Amniotic epithelial cell (primary cell): ENCODE measurements at regions not wholly inside any gene's neighbourhood (a gene's known extent, or its start where the extent isn't known, plus 50 kb on each side); places are given as distances from the start of the nearest gene placed in this dataset.

Experiments
- DNase-seq: peaks from one replicate; pipeline ENCODE4 v3.0.0-alpha.2; 2010; ENCODE audit warnings: low read depth

DNA sequence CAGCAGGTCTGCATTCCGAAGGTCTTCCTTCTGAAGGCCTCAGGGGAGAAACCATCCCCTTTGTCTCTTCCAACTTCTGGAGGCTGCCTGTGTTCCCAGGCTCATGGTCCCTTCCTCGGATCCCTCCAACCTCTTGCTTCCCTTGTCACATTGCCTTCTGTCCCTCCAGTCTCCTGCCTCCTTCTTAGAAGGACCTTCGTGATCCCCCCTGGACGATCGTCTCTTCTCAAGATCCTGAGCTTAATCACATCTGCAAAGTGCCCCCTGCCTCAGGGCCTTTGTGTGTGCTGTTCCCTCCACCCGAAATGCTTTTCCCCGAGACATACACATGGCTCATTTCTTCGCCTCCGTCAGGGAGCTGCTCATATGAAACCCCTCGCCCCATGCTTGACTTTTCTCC is 505.8 kb downstream of the SHQ1 start:
- no peak for DNase-seq

DNA sequence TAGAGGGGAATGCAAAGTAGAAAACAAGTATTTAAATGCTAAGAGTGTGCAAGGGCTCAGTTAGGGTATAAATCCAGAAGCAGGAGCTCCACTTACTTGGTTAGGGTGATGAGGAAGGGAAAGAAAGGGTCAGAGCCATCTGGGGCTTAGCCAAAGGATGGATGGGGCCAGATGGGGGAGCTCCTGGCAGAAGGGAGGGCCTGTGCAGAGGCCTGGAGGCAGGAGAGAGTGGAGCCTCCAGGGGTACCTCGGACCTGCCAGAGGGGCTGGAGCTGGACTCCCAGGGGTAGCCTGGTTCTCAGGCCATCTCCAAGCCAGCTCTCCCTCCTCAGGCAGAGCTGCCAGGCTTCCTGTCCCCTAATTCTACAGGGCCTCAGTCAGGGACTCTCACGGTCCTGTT is 506.3 kb downstream of the SHQ1 start:
- DNase-seq: no peak

GRCh38 chr3:72341380-72341770 is 506.9 kb downstream of the SHQ1 start:
- DNase-seq: no peak

GRCh38 chr3:72340476-72341379 is 507.5 kb downstream of the SHQ1 start:
- DNase-seq: peak; percentile 25

DNA sequence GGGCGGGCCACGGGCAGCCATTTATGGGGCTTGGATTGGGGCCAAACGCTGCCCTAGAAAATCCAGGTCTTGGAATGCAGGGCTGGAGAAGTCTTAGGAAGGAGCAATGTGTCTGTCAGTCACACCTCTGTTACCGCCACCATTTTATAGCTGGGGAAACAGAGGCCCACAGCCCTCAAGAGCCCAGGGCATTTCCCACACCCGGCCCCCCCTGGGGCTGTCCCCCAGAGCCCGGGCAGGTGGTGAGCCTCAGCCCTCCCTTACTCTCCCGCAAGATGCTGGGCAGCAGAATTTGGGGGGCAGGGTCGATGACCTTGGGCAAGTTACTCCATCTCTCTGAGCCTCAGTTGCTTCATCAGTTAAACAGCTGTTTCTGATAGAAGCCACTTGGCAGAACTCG is 508.2 kb downstream of the SHQ1 start:
- no peak for DNase-seq

DNA sequence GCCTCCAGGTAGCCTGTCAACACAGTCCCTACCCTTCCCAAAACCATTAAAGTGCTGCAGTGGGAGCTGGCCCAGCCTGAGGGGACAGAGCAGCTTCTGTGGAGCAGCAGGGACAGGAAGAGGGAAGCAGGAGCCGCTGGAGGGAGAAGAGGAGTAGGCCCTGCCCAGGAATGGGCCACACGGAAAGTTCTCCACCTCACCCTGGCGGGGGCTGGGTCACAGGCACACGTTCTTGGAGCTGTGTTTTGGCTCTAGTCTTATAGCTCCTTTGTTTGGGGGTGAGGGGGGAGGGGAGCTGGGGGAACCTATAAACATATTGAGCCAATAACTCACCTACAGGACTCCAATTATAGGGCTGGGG is 508.6 kb downstream of the SHQ1 start:
- no peak for DNase-seq

DNA sequence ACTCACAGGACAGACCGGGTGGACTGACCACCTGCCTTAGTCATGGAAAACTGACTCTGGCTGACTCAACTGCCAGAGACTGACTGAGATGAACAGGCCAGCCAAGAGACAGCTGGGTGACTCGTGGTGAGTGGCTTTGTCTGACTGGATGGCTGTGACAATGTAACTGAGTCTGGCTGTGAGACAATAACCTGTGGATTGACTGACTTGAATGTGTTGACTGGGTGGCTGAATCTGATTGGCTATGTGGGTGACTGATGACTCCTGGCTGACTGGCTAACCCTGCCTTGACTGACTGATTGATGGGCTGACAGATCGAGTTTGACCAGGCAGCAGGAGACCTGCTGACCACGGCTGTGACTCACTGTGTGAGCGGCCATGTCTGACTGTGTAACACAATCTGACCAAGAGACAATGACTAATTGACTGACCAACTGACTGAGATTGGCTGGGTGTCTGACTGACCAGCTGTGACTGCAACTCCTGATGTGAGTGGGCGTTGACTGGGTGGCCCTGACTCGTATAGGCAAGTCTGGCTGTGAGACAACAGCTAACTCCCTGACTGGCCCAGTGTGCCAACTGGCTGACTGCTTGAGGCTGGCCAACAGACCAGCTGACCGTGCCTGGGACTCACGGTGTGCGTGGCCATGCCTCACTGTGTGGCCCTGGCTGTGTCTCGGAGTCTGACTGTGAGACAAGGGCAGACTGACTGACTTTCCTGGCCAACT is 509.1 kb downstream of the SHQ1 start:
- DNase-seq: peak; percentile 97

GRCh38 chr3:72338082-72338941 is 509.9 kb downstream of the SHQ1 start:
- DNase-seq: peak; percentile 32

GRCh38 chr3:72337480-72337855 is 510.8 kb downstream of the SHQ1 start:
- no peak for DNase-seq

GRCh38 chr3:72336821-72337479 is 511.3 kb downstream of the SHQ1 start:
- DNase-seq: peak; percentile 80

- no peak for DNase-seq
Observed at GRCh38 chr3:72336114-72336651, 512.1 kb downstream of the SHQ1 start.

- DNase-seq: peak; percentile 43
Observed at GRCh38 chr3:72335458-72336095, 512.7 kb downstream of the SHQ1 start.

GRCh38 chr3:72334681-72335457 is 513.4 kb downstream of the SHQ1 start:
- DNase-seq: no peak

- peak; percentile 44 for DNase-seq
Observed at GRCh38 chr3:72332689-72333088, 515.6 kb downstream of the SHQ1 start.

DNA sequence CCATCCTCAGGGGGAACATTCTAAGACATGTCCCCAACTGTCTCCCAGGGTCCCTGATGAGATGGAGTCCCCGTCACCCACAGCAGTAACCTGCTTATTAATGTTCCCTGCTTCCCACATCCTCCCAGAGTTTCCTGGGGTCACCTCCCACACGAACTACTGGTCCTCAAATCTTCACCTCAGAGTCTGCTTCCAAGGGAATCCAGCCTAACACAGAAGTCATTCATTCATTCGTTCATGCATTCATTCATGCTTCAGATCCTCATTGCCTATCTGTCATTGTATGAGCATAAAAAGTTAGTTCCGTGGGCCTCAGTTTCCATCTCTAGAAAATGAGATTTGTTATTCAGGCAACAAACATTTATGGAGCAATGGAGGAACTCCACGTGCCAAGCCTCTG is 516.2 kb downstream of the SHQ1 start:
- no peak for DNase-seq

DNA sequence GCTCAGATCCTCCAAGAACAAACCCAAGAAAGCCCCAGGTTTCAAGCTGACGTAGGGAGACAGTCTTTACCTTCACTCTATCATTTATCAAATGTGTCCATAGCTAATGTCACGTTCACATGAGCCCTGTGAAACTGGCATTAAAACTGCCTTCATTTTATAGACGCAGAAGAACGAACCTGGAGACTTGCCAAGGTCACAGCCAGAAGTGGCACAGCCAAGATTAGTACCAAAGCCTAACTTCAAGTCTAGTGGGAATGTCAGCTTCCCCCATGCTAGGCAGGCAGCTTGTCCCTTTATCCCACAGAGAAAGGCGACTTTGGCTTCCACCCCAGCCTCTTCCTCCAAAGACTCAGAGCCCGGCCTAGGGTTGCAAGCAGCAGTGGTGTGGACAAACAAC is 517.2 kb downstream of the SHQ1 start:
- no peak for DNase-seq

GRCh38 chr3:72329354-72329753 is 518.9 kb downstream of the SHQ1 start:
- DNase-seq: no peak

DNA sequence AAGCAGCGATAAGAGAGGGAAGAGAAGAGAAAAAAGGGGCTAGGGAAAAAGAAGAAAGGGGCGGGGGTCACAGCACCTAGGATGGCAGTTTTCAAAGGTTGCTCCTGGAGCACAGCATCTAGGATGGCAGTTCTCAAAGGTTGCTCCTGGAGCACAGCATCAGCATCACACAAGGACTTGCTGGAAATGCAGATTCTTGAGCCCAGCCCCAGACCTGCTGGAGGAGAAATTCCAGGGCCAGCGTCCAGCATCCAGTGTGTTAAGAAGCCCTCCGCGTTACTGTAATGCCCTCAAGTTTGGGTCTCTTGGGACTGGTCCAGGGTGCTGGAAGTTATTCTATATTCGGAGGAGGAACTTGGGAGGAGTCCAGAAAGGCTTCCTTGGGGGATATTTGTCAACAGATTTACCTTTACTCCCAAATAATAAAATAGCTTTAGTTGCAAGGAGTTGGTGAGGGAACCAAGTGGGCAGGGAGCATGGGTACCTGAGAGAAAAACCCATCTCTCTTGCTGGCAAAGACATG is 519.4 kb downstream of the SHQ1 start:
- no peak for DNase-seq

DNA sequence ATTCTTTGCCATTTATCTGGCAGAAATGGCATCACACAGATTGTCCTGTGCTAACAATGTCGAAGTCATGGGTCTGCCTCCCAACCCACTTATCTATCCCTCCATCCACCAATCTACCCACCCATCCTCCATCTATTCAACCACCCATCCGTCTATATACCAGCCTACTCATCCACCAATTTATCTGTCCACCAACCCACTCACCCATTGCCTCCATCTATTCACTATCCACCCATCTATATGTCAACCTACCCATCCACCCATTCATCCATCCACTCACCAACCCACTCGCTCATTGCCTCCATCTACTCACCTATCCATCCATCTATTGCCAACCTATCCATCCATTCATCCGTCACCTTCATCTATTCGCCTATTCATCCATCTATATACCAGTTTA is 521.2 kb downstream of the SHQ1 start:
- no peak for DNase-seq

DNA sequence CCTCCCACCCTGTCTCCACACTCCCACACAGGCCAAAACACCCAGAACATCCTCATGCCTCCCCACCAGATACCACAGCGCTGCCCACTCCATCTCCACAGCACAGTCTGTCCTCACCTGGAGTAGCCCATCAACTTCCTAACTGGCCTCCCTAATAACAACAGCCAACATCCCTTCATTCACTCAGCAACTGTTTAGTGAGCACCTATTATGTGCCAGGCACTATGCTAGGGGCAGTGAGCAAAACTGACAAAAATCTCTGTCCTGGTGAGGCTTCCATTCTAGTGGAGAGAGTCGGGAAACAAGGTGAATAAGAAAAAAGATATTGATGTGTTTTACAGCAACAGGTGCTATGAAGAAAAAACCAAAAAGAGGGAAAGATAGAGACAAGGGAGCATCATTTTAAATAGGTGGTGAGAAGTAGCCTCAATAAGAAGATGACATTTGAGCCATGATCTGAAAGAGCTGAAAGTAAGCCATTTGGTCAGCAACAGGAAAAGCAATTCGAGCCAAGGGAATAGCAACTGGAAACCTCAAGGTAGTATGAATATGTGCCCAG is 523.9 kb downstream of the SHQ1 start:
- DNase-seq: no peak
